ENCODE measurements at regions not wholly inside any gene's neighbourhood (a gene's known extent, or its start where the extent isn't known, plus 50 kb on each side); places are given as distances from the start of the nearest gene placed in this dataset.

DNA sequence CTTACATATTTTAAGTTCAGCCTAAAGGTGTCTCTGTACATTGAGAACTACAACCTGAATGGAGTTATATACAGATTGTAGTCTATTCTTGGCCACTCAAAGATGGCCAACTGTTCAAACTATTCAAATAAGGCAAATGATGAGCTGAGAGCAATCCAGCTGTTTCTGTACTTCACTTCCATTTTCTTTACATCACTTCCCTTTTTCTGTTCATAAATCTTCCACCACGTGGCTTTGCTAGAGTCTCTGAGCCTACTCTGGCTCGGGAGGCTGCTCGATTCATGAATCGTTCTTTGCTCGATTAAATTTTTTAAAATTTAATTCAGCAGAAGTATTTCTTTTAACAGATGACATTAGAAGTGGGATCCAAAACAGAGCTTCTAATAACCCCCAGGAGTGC is 879.7 kb downstream of the GALC start (continued):
- TF ChIP-seq, protein P1, sequence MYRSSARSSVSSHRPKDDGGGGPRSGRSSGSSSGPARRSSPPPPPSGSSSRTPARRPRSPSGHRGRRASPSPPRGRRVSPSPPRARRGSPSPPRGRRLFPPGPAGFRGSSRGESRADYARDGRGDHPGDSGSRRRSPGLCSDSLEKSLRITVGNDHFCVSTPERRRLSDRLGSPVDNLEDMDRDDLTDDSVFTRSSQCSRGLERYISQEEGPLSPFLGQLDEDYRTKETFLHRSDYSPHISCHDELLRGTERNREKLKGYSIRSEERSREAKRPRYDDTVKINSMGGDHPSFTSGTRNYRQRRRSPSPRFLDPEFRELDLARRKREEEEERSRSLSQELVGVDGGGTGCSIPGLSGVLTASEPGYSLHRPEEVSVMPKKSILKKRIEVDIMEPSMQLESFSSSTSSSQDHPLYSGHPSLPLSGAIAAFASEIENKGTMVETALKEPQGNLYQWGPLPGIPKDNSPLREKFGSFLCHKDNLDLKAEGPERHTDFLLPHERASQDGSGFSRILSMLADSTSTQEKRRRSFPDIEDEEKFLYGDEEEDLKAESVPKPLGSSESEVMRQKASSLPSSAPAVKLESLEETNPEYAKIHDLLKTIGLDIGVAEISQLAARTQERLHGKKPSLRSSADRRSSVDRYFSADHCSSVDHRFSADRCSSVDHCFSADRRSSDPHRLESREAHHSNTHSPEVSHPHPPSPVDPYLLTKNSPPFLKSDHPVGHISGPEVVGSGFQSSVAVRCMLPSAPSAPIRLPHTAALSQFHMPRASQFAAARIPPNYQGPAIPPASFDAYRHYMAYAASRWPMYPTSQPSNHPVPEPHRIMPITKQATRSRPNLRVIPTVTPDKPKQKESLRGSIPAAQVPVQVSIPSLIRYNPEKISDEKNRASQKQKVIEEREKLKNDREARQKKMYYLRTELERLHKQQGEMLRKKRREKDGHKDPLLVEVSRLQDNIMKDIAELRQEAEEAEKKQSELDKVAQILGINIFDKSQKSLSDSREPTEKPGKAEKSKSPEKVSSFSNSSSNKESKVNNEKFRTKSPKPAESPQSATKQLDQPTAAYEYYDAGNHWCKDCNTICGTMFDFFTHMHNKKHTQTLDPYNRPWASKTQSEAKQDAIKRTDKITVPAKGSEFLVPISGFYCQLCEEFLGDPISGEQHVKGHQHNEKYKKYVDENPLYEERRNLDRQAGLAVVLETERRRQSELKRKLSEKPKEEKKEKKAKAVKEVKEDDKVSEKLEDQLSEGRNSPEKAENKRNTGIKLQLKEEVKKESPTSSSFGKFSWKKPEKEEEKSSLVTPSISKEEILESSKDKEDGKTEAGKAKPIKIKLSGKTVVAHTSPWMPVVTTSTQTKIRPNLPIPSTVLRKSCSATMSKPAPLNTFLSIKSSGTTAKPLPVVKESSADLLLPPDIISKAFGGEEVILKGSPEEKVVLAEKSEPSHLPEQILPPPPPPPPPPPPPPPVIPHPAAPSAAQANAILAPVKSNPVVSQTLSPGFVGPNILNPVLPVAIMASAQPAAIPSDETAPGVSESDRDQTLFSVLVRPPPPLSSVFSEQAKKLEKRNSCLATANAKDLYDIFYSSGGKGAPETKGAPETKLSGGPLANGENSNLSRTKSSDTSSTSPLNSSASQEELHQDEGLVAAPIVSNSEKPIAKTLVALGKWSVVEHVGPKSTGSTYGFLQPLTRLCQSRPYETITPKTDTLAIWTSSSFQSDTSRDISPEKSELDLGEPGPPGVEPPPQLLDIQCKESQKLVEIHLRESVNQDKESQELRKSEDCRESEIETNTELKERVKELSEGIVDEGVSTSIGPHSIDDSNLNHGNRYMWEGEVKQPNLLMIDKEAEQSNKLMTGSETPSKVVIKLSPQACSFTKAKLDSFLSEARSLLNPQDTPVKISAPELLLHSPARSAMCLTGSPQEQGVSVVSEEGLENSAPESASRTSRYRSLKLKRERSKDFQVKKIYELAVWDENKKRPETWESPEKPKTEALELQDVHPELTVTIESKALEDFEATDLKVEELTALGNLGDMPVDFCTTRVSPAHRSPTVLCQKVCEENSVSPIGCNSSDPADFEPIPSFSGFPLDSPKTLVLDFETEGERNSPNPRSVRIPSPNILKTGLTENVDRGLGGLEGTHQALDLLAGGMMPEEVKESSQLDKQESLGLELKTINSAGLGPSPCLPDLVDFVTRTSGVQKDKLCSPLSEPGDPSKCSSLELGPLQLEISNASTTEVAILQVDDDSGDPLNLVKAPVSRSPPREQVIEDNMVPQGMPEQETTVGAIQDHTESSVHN (CRISPR knock-in tag; IDR thresholded peaks at IDR 0.05): no peak
- TF ChIP-seq ZNF574 (CRISPR knock-in tag; IDR thresholded peaks at IDR 0.05) (no peak), MXD1 (CRISPR knock-in tag; IDR thresholded peaks at IDR 0.05) (no peak), IKZF4 (CRISPR knock-in tag; IDR thresholded peaks at IDR 0.05; ENCODE audit: borderline replicate concordance, low read depth, not compliant biosample characterization) (no peak), RARG (CRISPR knock-in tag; IDR thresholded peaks at IDR 0.05; ENCODE audit: low read depth) (no peak)
- TF ChIP-seq, protein P2, sequence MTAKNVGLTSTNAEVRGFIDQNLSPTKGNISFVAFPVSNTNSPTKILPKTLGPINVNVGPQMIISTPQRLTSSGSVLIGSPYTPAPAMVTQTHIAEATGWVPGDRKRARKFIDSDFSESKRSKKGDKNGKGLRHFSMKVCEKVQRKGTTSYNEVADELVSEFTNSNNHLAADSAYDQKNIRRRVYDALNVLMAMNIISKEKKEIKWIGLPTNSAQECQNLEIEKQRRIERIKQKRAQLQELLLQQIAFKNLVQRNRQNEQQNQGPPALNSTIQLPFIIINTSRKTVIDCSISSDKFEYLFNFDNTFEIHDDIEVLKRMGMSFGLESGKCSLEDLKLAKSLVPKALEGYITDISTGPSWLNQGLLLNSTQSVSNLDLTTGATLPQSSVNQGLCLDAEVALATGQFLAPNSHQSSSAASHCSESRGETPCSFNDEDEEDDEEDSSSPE (CRISPR knock-in tag; IDR thresholded peaks at IDR 0.05): no peak
